SKM-1 treated with dmso at 0.1 percent for 144 hours (cell line): ENCODE measurements at regions not wholly inside any gene's neighbourhood (a gene's known extent, or its start where the extent isn't known, plus 50 kb on each side); places are given as distances from the start of the nearest gene placed in this dataset.
"Not testable (repeated sequence)": the region's sequence is repeated elsewhere in the genome, so short reads cannot be mapped to it uniquely, and the experiment has no call there.

ENCODE experiments used
- DNase-seq: peaks from one replicate; lab custom pipeline; 2025; ENCODE audit not compliant: unreplicated experiment; lab: John Stamatoyannopoulos, UW

DNA sequence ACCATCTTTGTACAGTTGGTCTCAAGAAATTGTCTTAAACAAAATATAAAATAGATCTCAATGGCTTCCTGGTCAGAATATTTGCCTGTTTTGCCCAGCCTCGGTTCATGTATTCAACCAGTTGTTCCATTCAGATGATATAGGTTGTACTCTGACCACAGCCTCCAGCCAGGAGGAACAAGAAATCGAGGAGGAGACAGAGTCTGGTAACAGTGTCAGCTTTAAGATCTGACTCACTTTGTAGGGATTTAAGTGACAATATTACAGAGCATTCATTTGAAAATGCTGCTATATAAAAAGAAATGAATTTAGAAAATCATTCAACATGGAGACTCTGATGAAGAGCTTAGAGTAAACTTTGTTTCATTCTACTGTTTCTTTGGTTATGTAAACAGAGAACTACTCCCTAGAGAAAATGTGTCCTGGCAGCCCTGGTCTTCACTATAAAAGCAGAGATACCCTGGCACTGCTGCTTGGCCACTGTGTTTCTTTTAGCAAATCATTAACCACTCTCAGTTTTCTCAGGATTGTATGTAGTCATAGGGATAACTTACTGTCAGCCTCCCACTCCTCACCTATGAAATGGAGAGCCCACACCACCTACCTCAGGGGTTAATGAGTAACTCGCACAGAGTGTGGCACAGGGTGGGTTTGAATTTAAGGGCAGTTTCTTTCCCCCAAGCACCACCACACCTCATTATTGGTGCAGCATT lies 53.5 kb downstream of the PAGE2 start:
- no peak for DNase-seq

GRCh38 chrX:55142919-55143310 lies 54.1 kb downstream of the PAGE2 start:
- no peak for DNase-seq

- no peak for DNase-seq
Measured at GRCh38 chrX:55143621-55144020, 54.8 kb downstream of the PAGE2 start.

DNA sequence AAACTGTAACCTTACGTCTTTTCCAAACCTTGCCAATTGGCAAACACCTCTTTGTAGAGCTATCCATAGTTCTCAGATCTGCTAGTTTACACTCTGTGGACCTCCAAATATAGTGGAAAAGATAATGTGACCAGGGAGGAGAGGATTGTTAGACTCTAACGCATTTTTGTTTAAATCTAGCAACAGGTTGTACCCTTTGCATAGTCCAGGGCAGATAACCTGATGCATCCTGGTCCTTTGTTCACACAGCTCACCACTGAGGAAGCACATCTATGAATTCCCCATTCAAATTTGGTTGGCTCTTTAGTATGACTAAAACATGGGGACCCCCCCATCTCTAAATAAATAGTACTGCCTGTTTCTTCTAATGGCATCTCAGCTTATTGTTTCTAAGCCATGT lies 55.9 kb downstream of the PAGE2 start:
- no peak for DNase-seq

- no peak for DNase-seq
Measured at GRCh38 chrX:55149242-55149641, 60.4 kb downstream of the PAGE2 start.

DNA sequence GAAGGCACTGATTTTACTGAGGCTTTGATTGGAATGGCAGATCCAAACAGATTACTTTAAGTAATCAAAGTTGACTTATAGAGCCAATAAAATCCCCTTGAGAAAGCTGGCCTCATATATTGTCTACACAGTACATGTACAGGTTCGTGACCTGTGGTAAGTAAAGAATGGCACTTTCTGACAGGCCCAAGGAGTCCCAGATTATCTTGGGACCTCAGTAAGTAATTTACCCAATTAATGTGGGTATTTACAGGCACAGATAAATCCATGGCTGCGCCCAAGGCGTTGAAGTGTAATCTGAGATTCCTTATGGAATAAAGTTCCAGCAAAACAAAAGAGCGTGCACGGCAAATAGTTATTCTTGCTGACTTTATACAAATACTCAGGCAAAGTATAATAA lies 62.4 kb downstream of the PAGE2 start:
- no peak for DNase-seq

- no peak for DNase-seq
Measured at GRCh38 chrX:55159551-55159950, 60.6 kb upstream of the PAGE5 start.

DNA sequence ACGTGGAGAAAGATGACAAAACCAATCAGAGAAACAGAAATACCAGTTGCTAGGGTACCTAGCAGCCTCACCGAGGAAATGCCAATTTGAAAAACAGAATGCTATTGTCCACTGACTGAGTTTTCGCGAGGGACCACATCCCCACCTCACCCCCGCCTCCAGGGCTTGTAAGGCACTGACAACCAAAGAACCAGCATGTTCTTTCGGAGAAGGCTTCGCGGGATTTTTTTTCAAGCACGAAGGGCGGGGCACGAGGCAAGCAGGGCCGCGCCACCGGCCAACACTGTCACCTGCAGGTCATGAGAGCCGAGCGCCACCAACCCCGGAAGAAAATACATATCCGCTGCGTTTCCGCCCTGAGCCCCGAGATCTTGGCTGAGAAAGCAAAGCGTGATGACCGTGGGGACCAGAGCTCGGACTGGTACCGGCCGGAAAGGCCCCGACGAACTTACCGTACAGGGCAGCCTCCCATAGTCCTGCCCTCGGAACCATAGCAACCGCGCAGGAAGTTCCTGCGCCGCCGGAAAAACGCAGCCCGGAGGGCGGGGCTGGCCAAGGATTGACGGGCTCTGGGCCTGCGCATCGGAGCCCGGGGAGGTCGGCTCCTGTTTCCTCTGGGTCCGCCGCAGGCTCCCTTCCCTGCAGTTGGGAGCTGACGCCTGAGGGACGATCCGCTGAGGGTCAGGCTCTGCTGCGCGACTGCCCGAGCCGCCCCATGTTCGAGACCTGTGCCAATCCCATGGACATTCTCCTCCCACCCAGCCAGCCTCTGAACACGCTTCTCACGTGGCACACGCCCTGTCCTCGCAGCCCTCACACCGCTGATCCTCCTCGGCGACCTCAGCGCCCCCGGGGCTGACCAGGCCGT lies 59.2 kb upstream of the PAGE5 start:
- peak; percentile 71 for DNase-seq

DNA sequence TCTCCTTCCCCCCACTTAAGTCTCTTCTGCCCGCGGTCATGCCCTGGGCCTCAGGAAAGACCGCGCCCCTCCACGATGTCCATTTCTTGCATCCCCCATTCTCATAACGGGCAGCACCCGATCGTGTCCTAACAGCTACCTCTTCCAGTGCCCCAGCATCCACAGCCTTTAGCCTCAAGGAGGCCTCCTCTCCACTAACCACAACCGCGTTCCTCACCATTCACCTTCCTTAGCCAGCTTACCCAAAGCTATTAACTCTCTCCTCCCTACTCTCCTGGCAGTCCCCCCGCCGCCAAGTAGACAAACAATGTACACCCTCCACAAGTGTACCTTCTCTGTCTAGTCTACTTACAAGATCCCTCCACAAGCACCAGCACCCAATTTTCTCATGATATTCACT lies 58.6 kb upstream of the PAGE5 start:
- no peak for DNase-seq

DNA sequence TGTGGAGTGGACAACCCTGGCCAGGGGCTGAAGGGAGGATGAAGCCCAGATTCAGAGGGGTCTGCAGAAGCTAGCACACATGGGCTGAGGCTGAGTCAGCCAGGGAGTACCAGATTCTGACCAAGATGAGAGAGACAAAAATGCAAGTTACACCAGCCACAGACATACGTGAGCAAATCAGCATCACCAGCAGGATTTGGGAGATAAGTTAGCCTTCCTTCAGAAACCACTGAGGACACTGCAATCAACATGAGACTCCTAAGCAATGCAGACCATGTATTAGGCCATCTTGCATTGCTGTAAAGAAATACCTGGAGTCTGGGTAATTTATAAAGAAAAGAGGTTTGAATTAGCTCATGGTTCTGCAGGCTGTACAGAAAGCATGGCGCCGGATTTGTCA lies 57.0 kb upstream of the PAGE5 start:
- DNase-seq = no peak

DNA sequence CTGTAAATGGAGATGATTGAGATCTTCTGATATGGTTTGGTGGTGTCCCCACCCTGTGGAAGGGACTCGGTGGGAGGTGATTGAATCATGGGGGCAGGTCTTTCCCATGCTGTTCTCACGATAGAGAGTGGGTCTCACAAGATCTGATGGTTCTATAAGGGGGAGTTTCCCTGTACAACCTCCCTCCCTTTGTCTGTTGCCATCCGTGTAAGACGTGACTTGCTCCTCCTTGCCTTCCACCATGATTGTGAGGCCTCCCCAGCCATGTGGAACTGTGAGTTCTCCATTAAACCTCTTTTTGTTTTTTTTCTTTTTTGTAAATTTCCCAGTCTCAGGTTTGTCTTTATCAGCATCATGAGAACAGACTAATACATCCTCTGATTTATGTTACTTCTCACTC lies 55.1 kb upstream of the PAGE5 start:
- not testable (repeated sequence) for DNase-seq

DNA sequence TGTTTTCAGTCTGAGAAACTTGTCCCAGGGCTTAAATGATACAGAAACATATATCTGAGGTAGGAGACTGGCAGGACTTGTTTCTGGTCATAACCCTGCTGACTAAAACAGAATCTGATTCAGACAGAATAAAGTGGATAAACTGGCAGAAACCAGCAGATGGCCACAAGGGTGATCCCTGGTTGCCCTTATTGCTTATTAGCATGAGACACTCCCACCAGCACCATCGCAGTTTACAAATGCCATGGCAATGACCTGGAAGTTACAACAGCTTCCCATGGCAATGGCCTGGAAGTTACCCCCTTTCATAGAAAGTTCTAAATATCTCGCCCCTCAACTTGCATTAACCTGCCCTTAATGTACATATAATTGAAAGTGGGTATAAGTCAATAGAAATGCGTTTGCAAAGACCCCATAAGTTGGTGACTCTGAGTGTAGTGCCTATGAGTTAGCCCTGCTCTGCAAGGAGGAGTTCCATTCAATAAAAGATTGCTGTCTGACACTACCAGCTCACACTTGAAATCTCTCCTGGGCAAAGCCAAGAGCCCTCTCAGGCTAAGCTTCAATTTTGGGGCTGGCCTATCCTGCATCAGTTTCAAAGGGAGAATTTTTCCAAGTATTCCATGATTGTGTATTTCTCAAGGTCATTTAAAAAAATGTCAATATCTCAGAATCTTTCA lies 52.9 kb upstream of the PAGE5 start:
- no peak for DNase-seq

DNA sequence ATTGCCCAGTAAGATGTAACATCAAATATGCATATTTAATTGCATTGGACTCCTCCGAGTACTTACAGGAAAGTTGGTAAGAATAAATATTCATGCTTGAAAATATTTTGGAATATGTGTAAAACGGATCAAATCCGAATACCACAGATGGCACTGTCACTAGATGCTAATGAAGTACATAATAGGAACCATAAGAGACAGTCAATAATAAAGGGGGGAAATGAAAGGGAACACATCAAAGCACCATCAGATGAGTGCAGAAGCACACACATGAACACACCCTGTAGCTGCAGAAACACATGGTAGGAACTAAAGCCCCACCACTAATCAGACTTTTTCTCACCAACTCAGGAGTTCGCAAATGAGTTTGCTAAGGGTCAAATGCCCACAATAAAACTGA lies 52.2 kb upstream of the PAGE5 start:
- no peak for DNase-seq

- DNase-seq = no peak
Measured at GRCh38 chrX:55169782-55170181, 50.4 kb upstream of the PAGE5 start.
